T47D (cell line): ENCODE measurements at regions not wholly inside any gene's neighbourhood (a gene's known extent, or its start where the extent isn't known, plus 50 kb on each side); places are given as distances from the start of the nearest gene placed in this dataset.

Experiments
- DNase-seq, 2 experiments: peaks; one replicate each; pipeline versions ENCODE4 v3.0.0 to v3.0.0-alpha.2; 2011 to 2012; ENCODE audit warnings: low read depth in 1 of 2, low spot score in 1 of 2
- JUND ChIP-seq: IDR thresholded peaks from 2 replicates; pipeline ENCODE4 v1.6.1; 2012; ENCODE audit warnings: low read depth
- in situ Hi-C: cut with HindIII; loops from 2 replicates; pipeline ENCODE4 v1.10.0; 2016; ENCODE audit warnings: low sequenced_read_pairs, low pct_unique_long_range_greater_than_20kb

DNA sequence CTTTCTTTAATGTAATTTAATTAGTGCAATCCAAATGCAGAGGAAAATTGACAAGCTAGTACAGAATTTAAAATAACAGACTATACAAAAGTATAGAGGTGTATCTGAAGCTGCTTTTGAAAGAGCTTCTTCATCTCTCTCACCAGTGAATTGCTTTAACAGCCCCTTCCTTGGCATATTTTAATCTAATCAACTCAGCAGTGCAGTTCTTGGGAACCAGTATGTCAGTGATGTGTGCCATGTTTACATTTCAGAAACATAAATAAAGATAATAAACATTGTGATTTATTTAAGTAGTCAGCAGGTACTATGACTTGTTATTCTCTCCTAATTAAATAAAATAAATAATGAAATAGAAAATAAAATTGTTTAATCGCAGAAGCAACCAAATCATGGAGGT is 1260.6 kb downstream of the NCAM2 start:
- in situ Hi-C loops, result no loop called here
- DNase-seq, result no peak
- no peak for TF ChIP-seq JUND

DNA sequence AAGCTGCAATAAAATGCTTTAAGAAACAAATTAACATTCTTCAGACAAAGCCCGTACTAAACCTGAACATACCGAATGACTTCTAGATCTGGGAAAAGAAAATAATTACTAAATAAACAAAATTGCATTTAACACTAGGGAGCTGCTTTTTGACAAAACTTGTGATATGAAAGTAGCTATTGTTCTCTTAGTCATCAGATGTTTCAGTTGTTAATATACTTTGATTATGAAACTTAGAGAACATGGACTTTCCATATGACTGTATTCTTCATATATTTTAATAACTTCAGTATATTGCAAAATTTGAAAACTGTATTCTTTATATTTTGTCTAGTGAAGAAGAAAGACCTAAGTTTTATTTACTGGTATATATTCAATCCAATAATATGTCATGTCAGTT is 1262.1 kb downstream of the NCAM2 start:
- TF ChIP-seq JUND, result no peak
- in situ Hi-C loops, result no loop called here
- no peak for DNase-seq

DNA sequence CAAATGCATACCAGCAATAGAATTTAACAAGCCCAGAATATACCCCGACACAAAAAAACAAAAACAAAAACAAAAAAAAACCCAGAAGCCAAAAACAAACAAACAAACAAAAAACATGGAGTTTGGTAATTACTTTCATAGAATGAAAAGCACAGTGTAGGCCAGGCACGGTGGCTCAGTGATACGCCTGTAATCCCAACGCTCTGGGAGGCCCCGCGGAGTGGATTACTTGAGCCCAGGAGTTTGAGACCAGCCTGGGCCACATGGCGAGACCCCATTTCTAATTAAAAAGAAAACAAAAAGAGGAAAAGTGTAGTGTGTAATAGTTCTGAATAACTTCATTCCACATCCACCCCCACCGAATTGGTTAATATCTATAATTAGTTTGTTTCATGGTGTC is 1265.7 kb downstream of the NCAM2 start:
- in situ Hi-C loops, result no loop called here
- DNase-seq, result no peak
- TF ChIP-seq JUND, result no peak

DNA sequence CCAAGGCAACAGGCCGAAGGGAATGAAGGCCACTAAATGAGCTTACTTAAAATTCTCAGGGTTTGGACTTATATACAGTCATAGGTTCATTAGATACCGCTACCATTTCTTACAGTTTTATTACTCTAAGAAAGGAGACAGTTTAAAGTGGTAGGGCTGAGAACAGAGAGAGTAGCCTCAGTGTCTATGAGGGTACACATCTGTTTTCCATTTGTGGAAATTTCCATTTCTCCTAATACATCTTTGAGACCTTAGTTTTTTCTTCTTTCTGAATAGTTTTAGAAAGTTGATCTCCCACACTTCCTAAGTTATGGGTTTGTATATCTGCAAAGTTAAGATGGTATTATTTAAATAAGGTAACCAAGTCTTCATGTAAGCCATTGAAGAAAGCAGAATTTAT is 1279.1 kb downstream of the NCAM2 start:
- DNase-seq, result no peak
- in situ Hi-C loops, result no loop called here
- TF ChIP-seq JUND, result no peak

DNA sequence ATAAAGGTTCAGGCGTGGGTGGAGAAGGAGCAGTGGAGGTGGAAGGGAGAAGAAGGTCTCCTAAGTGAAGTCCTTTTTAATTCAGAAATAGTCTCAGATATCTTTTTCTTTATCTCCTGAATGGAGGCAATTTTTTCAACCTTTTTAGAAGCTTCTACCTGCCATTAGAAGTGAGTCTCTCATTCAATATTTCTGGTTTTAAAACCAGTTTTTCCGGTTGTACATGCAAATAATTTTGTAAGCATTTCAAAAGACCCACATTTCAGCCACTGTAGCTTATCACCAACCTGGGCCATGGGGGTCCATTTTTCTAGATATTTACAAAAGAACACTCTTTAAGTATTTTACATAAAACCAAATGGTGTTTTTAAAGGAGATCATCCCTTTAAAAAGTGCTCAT is 1280.2 kb downstream of the NCAM2 start:
- in situ Hi-C loops, result no loop called here
- TF ChIP-seq JUND, result no peak
- DNase-seq, result peak in 1 of 2 experiments; percentile 55

DNA sequence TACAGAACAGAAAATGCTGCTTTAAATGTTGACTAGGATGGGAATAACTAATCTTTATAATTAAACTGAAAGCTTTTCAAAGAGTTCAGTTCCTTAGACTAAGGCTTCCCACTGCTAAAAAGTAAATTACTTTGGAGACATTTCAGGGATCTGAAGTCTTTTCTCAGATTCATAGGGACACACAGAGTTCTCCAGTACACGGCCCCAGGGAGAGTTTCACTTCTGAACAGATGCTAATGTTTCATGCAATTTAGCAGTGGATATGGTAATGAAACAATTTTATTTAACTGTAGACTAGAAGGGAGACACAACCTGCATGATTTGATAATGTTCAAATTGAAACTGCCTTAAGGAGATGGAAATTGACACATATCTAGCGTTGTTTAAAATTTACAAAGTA is 1282.6 kb downstream of the NCAM2 start:
- no peak for DNase-seq
- in situ Hi-C loops, result no loop called here
- no peak for TF ChIP-seq JUND

DNA sequence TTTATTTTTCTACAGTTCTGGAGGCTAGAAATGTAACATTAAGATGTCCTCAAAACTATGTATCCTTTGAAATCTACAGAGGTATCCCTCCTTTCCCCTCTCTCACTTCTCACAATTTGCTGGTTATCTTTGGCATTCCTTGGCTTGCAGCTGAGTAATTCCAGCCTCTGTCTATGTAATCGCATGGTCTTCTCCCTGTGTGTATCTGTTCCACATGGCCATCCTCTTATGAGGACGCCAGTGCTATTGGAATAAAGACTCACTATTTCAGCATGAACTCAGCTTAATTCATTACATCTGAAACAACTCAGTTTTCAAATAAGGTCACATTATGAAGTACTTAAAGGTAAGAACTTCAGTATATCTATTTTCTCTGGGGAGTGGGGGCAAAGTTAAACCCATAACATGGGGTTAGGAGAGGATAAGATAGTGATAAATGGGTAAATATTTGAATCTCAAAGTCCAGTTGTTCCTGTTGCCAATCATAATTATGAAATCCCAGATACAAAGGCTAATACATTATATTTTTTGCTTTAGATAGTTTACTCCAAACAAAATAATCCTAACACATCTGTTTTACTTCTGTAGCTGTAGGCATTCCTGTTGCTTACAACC is 1290.8 kb downstream of the NCAM2 start:
- no peak for DNase-seq
- in situ Hi-C loops, result no loop called here
- TF ChIP-seq JUND, result no peak

DNA sequence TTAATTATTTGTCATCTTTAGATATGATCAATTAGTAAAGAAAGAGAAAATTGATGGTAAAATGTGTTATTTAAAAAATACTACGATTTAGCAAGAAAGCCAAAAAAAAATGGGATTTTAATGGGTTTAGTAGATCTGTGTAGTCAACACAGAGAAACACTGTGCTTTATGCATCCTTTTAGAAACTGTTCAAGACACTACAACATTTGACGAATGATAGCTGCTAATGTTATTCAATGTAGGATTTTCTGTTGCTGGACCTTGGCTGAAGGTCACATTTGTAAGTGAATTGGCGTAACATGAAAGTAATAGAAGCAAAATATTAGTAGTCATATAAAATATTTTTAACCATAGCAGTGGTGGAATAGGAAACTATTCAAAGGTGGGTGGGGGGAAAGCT is 1293.9 kb downstream of the NCAM2 start:
- in situ Hi-C loops, result no loop called here
- TF ChIP-seq JUND, result no peak
- no peak for DNase-seq

DNA sequence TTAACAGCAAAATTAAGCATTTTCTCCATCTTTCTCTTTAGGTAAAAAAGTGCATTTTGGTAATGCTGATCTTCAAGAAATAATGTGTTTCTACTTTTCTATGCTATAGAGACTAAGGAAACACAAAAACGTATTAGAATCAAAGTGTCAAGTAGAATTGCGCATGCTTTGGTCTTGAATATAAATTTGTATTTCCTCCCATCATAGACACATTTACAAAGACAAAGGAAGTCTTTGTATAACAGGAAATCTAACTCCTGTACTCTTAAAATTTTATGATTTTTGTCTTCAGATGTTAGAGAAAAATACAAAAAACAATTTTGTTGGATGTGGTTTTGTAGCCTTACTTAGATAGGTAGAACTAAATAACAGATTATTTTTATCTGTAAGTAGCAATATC is 1299.4 kb downstream of the NCAM2 start:
- no peak for DNase-seq
- in situ Hi-C loops, result no loop called here
- no peak for TF ChIP-seq JUND

DNA sequence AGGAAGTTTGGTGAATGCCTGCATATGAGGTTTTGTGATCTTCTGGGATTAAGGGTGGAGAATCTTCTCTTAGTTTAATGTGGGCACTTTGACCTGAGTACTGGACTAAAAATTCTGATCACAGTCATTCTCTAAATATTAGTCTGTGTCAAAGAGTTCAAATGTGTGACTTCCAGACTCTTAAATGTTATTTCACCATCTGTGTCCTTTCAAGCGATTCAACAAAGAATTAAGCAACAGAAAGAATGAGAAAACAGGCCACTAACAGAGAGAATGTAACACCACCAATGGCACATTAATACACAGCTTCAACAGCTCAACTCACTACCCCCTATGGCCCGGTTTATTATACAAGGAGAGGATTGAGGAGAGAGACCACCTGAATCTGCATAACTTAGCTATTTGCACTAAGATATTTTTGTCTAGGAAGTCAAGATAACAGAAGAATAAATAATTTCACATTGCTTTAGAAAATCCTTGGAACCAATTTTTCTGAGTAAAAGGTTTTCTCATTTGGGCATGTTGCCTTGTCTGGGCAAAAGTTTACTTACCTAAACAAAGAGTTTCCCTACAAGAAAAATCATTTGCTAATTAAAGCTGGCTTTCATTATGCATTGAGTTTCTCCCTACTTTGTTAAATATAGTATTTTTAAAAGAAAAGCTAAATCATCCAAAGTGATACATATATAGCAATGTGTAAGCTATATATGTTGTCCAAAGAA is 1313.7 kb downstream of the NCAM2 start:
- in situ Hi-C loops, result no loop called here
- TF ChIP-seq JUND, result no peak
- no peak for DNase-seq

DNA sequence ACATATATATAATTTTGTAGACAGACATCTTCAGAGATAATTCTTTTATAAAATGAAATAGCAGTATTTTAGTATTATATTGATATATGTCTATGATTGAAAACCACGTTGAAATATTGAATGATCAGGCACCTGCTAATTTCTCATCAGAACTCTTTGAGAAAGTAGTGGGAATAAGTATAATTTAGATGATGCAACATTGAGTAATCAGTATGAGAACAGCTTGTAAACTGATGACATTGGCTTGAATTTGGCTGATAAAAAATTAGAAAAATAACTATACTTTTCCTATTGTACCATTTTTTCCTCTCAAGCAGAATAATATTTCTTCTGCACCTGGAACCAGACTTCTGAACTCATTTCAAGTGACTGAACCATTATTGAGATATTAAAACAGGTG is 1316.8 kb downstream of the NCAM2 start:
- in situ Hi-C loops, result no loop called here
- TF ChIP-seq JUND, result no peak
- no peak for DNase-seq

DNA sequence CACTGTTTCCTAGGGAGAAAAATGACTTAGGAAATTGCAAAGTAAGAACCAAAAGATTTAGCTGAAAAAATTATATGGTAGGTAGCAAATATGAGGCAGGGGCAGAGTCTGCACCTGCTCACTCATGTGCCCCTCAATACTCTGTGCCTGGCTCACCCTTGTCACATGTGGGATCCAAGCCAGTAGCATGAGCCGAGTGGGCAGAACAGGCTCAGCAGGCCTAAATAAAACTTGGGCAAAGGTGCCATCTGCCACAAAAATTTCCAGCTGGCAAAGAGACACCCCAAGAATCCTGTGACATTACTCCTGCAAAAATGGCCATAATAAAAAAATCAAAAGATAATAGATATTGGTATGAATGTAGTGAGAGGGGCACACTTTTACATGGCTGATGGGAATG is 1321.2 kb downstream of the NCAM2 start:
- in situ Hi-C loops, result no loop called here
- no peak for DNase-seq
- TF ChIP-seq JUND, result no peak

DNA sequence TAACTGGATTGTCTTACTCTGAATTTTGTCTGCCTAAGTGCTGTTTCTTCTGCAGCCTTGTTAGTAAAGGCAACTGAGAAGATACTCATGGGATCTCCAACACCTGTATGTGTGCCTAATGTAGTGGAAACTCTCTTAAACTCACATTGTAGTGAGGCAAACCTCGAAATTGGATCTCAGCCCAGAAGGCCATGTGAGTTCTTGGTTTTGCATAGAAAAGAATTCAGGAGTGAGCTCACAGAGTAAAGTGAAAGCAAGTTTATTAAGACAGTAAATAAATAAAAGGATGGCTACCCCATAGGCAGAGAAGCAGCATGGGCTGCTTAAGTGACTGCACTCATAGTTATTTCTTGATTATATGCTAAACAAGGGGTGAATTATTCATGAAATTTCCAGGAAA is 1344.7 kb downstream of the NCAM2 start:
- in situ Hi-C loops, result no loop called here
- TF ChIP-seq JUND, result no peak
- DNase-seq, result peak in 1 of 2 experiments; percentile 62

DNA sequence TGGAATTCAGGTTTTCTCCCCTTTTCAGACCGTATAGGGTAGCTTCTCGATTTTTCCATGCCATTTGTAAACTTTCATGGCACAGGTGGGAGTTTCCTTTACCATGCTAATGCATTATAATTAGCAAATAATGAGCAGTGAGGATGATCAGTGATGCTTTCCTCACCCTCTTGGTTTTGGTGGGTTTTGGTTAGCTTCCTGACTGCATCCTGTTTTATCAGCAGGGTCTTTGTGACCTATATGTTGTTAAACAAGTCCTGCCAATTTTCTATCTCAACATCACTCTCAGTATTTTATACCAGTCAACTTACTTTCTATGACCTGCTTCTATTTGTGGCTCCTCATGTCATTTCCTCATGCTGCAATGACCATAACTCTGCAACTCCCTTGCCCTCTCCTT is 1345.1 kb downstream of the NCAM2 start:
- no peak for TF ChIP-seq JUND
- no peak for DNase-seq
- in situ Hi-C loops, result no loop called here
